ENCODE measurements at regions not wholly inside any gene's neighbourhood (a gene's known extent, or its start where the extent isn't known, plus 50 kb on each side); places are given as distances from the start of the nearest gene placed in this dataset.

DNA sequence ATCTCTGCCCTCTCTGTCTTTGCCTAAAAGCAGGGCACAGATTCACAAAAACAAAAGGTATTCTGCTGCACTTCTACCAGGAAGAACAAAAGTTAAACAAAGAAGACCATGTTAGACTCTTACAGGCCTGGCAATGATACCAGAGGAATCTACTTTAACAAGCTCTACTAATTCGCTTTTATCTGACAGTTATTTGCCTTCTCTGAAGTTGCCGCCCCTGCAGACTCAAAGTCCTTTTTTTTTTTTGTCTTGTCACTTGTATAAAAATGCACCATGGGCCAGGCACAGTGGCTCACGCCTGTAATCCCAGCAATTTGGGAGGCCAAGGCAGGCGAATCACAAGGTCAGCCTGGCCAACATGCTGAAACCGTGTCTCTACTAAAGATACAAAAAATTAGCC lies 176.5 kb upstream of the UBL3 start:
- no peaks in the 10 kb centered on the region for H3K36me3 ChIP-seq (ENCODE audit: control insufficient read depth in 2 of 2, extremely low read depth in 1 of 2, insufficient read depth in 2 of 2, low read length in 2 of 2)
- POLR2A ChIA-PET: no interaction called here
- H3K79me2 ChIP-seq (ENCODE audit: control insufficient read depth, insufficient read depth, low read length): no peaks in the 10 kb centered on the region
- H3K4me2 ChIP-seq (ENCODE audit: insufficient read depth, low read length): no peak overlapping the region
- no peak for DNase-seq (ENCODE audit: low read depth, low spot score)
- dilution Hi-C loops (cut with MboI; ENCODE audit: extremely low pct_ligation_motif_present, low sequenced_read_pairs) (no loop called here), intact Hi-C loops (cut with micrococcal nuclease) (no loop called here)
- TF ChIP-seq POLR2AphosphoS5 (IDR thresholded peaks at IDR 0.05; ENCODE audit: insufficient read depth, low read depth, low read length) (no peak), MYC (IDR thresholded peaks at IDR 0.05; ENCODE audit: low read depth, low read length) (no peak)
- CTCF ChIA-PET: interaction anchor here (1.2 to 1.9 kb wide), 3 partner anchors 9 to 103 kb away, joined by 4 to 8 read pairs (median 8); no protein-coding TSS in a partner anchor
- no peaks in the 10 kb centered on the region for H3K9me1 ChIP-seq (replicated peaks; ENCODE audit: control insufficient read depth, extremely low read depth, insufficient read depth, low read length)
- no peak overlapping the region for H2AFZ ChIP-seq (ENCODE audit: low read depth, low read length)
- H3K27me3 ChIP-seq (ENCODE audit: control insufficient read depth in 2 of 2, insufficient read depth in 2 of 2, low read length in 2 of 2): no peaks in the 10 kb centered on the region
- no peak overlapping the region for H3K4me3 ChIP-seq (replicated peaks in 1 of 3; ENCODE audit: insufficient read depth in 1 of 3, low read depth in 1 of 3, low read length in 3 of 3)
- no peaks in the 10 kb centered on the region for H4K20me1 ChIP-seq (replicated peaks; ENCODE audit: control insufficient read depth, extremely low read depth, insufficient read depth, low read length)
- peaks cover 2% of the 10 kb centered on the region for H3K4me1 ChIP-seq (ENCODE audit: control insufficient read depth, extremely low read depth, insufficient read depth, low read length)
- FAIRE-seq: no peak
- no peak overlapping the region for H3K9ac ChIP-seq (replicated peaks; ENCODE audit: extremely low read depth, insufficient read depth, low read length)
- no TSS peak for BruUV-seq (replicated peaks)
- H3K9me3 ChIP-seq (replicated peaks; ENCODE audit: control insufficient read depth, insufficient read depth, low read length): no peaks in the 10 kb centered on the region
- no peak overlapping the region for H3K27ac ChIP-seq (ENCODE audit: insufficient read depth, low read depth, low read length)

DNA sequence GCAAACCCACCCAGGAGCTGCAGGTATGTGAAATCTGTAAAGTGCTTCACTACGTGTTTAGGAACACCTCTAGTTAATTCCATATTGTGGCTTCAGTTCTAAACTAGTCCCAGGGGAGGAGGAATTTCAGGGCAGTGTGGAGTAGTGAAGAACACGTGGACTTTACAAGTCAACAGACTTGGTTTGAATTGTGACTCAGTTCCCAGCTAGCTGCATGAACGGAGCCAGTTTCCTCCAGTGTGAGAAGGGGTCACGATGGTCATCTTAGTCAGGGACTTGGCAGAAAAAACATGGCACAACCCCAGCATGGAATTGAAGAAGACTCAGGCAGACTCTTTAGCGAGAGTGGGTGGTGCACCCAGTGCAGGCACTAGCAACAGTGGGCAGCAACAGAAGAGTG lies 175.7 kb upstream of the UBL3 start:
- H3K27me3 ChIP-seq (ENCODE audit: control insufficient read depth in 2 of 2, insufficient read depth in 2 of 2, low read length in 2 of 2): no peaks in the 10 kb centered on the region
- H3K4me3 ChIP-seq (replicated peaks in 1 of 3; ENCODE audit: insufficient read depth in 1 of 3, low read depth in 1 of 3, low read length in 3 of 3): no peak overlapping the region
- H4K20me1 ChIP-seq (replicated peaks; ENCODE audit: control insufficient read depth, extremely low read depth, insufficient read depth, low read length): no peaks in the 10 kb centered on the region
- dilution Hi-C loops (cut with MboI; ENCODE audit: extremely low pct_ligation_motif_present, low sequenced_read_pairs) (no loop called here), intact Hi-C loops (cut with micrococcal nuclease) (no loop called here)
- no peak overlapping the region for H3K27ac ChIP-seq (ENCODE audit: insufficient read depth, low read depth, low read length)
- no TSS peak for BruUV-seq (replicated peaks)
- FAIRE-seq (peak; percentile 59), DNase-seq (ENCODE audit: low read depth, low spot score) (peak; percentile 47)
- H3K4me2 ChIP-seq (ENCODE audit: insufficient read depth, low read length): no peak overlapping the region
- TF ChIP-seq FOS (IDR thresholded peaks at IDR 0.05; ENCODE audit: borderline replicate concordance, insufficient read depth, low read length) (peak; percentile 72), GATA2 (IDR thresholded peaks at IDR 0.05; ENCODE audit: insufficient read depth, insufficient read length, low read depth, low read length) (peak; percentile 12), EZH2 (IDR thresholded peaks at IDR 0.05; ENCODE audit: borderline replicate concordance, low read depth, low read length, severe bottlenecking) (no peak)
- H3K9ac ChIP-seq (replicated peaks; ENCODE audit: extremely low read depth, insufficient read depth, low read length): no peak overlapping the region
- ChIA-PET CTCF (interaction anchor here (1.7 to 1.9 kb wide), 2 partner anchors 10 to 87 kb away, joined by 3 to 8 read pairs; no protein-coding TSS in a partner anchor), POLR2A (no interaction called here)
- no peaks in the 10 kb centered on the region for H3K9me1 ChIP-seq (replicated peaks; ENCODE audit: control insufficient read depth, extremely low read depth, insufficient read depth, low read length)
- H3K79me2 ChIP-seq (ENCODE audit: control insufficient read depth, insufficient read depth, low read length): no peaks in the 10 kb centered on the region
- no peaks in the 10 kb centered on the region for H3K36me3 ChIP-seq (ENCODE audit: control insufficient read depth in 2 of 2, extremely low read depth in 1 of 2, insufficient read depth in 2 of 2, low read length in 2 of 2)
- H3K4me1 ChIP-seq (ENCODE audit: control insufficient read depth, extremely low read depth, insufficient read depth, low read length): peaks cover 2% of the 10 kb centered on the region
- H2AFZ ChIP-seq (ENCODE audit: low read depth, low read length): no peak overlapping the region
- no peaks in the 10 kb centered on the region for H3K9me3 ChIP-seq (replicated peaks; ENCODE audit: control insufficient read depth, insufficient read depth, low read length)
